Smooth muscle cell (in vitro differentiated cells): ENCODE measurements at regions not wholly inside any gene's neighbourhood (a gene's known extent, or its start where the extent isn't known, plus 50 kb on each side); places are given as distances from the start of the nearest gene placed in this dataset.

Experiments used
- DNase-seq: peaks from one replicate; lab custom pipeline; 2025; ENCODE audit not compliant: unreplicated experiment; lab: John Stamatoyannopoulos, UW
- H2AFZ ChIP-seq: fragments of 200-600 bp; sonication (generic); 2 replicates; pipeline ENCODE4 v1.6.0; 2016; ENCODE audit warnings: antibody characterized with exemption, low read depth, mild to moderate bottlenecking
- H3F3A ChIP-seq: fragments of 200-600 bp; sonication (generic); 2 replicates; pipeline ENCODE4 v1.6.0; 2017; ENCODE audit warnings: antibody characterized with exemption, low read depth
- H3K27ac ChIP-seq: fragments of 200-600 bp; sonication (generic); 2 replicates; pipeline ENCODE4 v1.5.1; 2016; ENCODE audit warnings: low read depth, mild to moderate bottlenecking
- H3K27me3 ChIP-seq: fragments of 200-600 bp; sonication (generic); 2 replicates; pipeline ENCODE4 v1.6.1; 2016; ENCODE audit warnings: low read depth, mild to moderate bottlenecking
- H3K36me3 ChIP-seq: fragments of 200-600 bp; sonication (generic); 2 replicates; pipeline ENCODE4 v1.5.1; 2016; ENCODE audit warnings: low read depth
- H3K4me1 ChIP-seq: fragments of 200-600 bp; sonication (generic); 2 replicates; pipeline ENCODE4 v1.5.1; 2016; ENCODE audit warnings: low read depth
- H3K4me2 ChIP-seq: fragments of 200-600 bp; sonication (generic); 2 replicates; pipeline ENCODE4 v1.6.0; 2016; ENCODE audit warnings: mild to moderate bottlenecking
- H3K4me3 ChIP-seq: fragments of 200-600 bp; sonication (generic); 2 replicates; pipeline ENCODE4 v1.5.1; 2016; ENCODE audit warnings: mild to moderate bottlenecking
- H3K79me2 ChIP-seq: fragments of 200-600 bp; sonication (generic); 2 replicates; pipeline ENCODE4 v1.6.0; 2016; ENCODE audit warnings: low read depth, mild to moderate bottlenecking
- H3K9ac ChIP-seq: fragments of 200-600 bp; sonication (generic); 2 replicates; pipeline ENCODE4 v1.6.0; 2016; ENCODE audit warnings: low read depth
- H3K9me3 ChIP-seq: fragments of 200-600 bp; sonication (generic); replicated peaks from 2 replicates; pipeline ENCODE4 v1.5.1; 2016; ENCODE audit warnings: low read depth
- H4K20me1 ChIP-seq: fragments of 200-600 bp; sonication (generic); 2 replicates; pipeline ENCODE4 v1.6.0; 2016; ENCODE audit warnings: low read depth
- WGBS: methylation state at CpG from one replicate; pipeline ENCODE4 v1.1.7; 2016; ENCODE audit warnings: low lambda C conversion rate; 5-methylcytosine and 5-hydroxymethylcytosine counted together
- TF ChIP-seq, protein P1 (sequence below): fragments of 200-600 bp; sonication (generic); IDR thresholded peaks from 2 replicates; pipeline ENCODE4 v1.5.1; 2017; ENCODE audit warnings: borderline replicate concordance, mild to moderate bottlenecking, antibody characterized with exemption; ENCODE audit not compliant: insufficient read depth, poor library complexity, severe bottlenecking

DNA sequence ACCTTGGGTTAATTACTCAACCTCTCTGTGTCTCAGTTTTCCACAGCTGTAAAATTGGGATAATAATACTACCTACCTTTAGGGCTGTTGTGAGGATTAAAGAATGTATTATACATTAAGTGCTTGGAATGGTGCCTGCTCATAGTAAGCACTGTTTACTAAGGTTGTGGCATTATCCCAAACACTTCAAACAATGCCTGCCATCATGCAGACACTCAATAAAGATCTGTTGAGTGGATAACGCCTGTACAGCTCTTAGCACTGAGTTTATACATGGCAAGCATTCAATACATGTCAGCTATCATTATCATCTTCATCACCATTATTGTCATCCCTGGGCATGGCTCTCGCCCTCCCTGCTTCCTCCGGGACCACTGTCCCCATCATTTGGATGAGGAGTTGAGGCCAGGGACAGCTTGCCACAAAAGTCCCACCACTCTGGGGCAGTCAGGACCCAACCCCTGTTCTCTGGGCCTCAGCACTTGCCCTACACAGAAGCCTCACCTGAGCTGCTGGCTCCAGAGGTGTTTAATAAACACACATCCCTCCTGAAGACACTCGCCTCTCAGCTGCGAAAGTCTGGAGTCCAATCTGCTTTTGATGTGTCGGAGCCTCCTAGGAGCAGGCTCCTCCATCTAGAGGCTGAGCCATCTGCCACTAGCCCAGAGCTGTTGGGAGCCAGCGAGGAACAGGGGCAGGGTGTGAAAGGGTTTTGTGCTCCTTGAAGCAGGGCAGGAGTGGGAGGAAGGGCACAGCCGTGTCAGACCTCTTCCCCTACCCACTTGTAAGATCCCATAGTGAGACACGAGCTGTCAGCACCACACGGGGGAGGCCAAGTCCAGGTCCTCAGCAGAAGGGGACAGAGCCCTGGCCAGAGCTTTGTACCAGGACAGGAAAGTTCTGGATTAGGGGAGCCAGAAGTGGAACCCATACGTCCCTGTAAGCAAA, 80.9 kb upstream of the ZC3H12A start:
- 77% methylated on average over 11 of the region's 11 CpGs for WGBS
- TF ChIP-seq, protein P1, sequence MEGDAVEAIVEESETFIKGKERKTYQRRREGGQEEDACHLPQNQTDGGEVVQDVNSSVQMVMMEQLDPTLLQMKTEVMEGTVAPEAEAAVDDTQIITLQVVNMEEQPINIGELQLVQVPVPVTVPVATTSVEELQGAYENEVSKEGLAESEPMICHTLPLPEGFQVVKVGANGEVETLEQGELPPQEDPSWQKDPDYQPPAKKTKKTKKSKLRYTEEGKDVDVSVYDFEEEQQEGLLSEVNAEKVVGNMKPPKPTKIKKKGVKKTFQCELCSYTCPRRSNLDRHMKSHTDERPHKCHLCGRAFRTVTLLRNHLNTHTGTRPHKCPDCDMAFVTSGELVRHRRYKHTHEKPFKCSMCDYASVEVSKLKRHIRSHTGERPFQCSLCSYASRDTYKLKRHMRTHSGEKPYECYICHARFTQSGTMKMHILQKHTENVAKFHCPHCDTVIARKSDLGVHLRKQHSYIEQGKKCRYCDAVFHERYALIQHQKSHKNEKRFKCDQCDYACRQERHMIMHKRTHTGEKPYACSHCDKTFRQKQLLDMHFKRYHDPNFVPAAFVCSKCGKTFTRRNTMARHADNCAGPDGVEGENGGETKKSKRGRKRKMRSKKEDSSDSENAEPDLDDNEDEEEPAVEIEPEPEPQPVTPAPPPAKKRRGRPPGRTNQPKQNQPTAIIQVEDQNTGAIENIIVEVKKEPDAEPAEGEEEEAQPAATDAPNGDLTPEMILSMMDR = no peak

GRCh38 chr1:37394574-37395464, 79.6 kb upstream of the ZC3H12A start:
- 63% methylated on average over 10 of the region's 10 CpGs for WGBS
- peaks cover 41% of the 10 kb centered on the region for H3K27me3 ChIP-seq

More for the DNA sequence above, 80.9 kb upstream of the ZC3H12A start:
- Histone ChIP-seq H3K27me3 (peaks cover 33% of the 10 kb centered on the region), H3K9ac (no peak overlapping the region), H3K9me3 (no peaks in the 10 kb centered on the region), H3F3A (no peaks in the 10 kb centered on the region), H3K4me1 (peaks cover 33% of the 10 kb centered on the region), H2AFZ (no peak overlapping the region), H4K20me1 (no peaks in the 10 kb centered on the region), H3K79me2 (no peaks in the 10 kb centered on the region), H3K27ac (no peak overlapping the region), H3K4me3 (no peak overlapping the region), H3K36me3 (no peaks in the 10 kb centered on the region), H3K4me2 (no peak overlapping the region)
- no peak for DNase-seq

DNA sequence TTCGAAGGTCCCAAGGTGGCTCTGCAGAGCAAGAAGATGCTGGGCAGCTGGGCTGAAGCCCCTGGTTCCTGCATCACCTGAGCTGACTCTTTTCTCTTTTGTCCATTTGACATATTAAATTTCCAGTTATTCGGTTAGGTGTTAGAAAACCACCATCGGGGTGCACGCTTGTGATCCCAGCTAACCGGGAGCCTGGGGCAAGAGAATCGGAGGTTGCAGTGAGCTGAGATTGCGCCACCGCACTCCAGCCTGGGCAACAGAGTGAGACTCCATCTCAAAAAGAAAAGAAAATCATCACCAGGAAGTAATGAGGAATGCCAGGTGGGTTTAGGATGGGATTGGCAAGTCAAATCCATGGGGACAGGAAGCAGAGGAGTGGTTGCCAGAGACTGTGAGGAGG, 76.3 kb upstream of the ZC3H12A start:
- H3K79me2 ChIP-seq = no peaks in the 10 kb centered on the region
- WGBS = 95% methylated on average over 8 of the region's 8 CpGs
- DNase-seq = no peak

More at GRCh38 chr1:37394574-37395464, 79.6 kb upstream of the ZC3H12A start:
- no peaks in the 10 kb centered on the region for H3K9me3 ChIP-seq
- DNase-seq = no peak
- no peak overlapping the region for H3K27ac ChIP-seq
- no peaks in the 10 kb centered on the region for H3F3A ChIP-seq
- H3K36me3 ChIP-seq = no peaks in the 10 kb centered on the region
- TF ChIP-seq, protein P1 = no peak
- H3K4me3 ChIP-seq = no peak overlapping the region
- peaks cover 33% of the 10 kb centered on the region for H3K4me1 ChIP-seq
- no peaks in the 10 kb centered on the region for H4K20me1 ChIP-seq
- H3K9ac ChIP-seq = no peak overlapping the region
- no peak overlapping the region for H3K4me2 ChIP-seq
- no peak overlapping the region for H2AFZ ChIP-seq
- no peaks in the 10 kb centered on the region for H3K79me2 ChIP-seq

More for the DNA sequence above, 76.3 kb upstream of the ZC3H12A start:
- no peak overlapping the region for H3K4me2 ChIP-seq
- no peak overlapping the region for H3K9ac ChIP-seq
- no peaks in the 10 kb centered on the region for H3F3A ChIP-seq
- peaks cover 13% of the 10 kb centered on the region for H3K4me1 ChIP-seq
- no peaks in the 10 kb centered on the region for H4K20me1 ChIP-seq
- no peaks in the 10 kb centered on the region for H3K9me3 ChIP-seq
- TF ChIP-seq, protein P1 = no peak
- H2AFZ ChIP-seq = no peak overlapping the region
- H3K27me3 ChIP-seq = peaks cover 30% of the 10 kb centered on the region
- no peaks in the 10 kb centered on the region for H3K36me3 ChIP-seq
- no peak overlapping the region for H3K4me3 ChIP-seq
- H3K27ac ChIP-seq = no peak overlapping the region
